GM12878 (cell line): ENCODE measurements at regions not wholly inside any gene's neighbourhood (a gene's known extent, or its start where the extent isn't known, plus 50 kb on each side); places are given as distances from the start of the nearest gene placed in this dataset.

Experiments
- ATAC-seq: fragments of 200-7000 bp; cut with Tn5 transposase; 3 replicates; pipeline ENCODE4 v1.9.1; 2020; ENCODE audit warnings: mild to moderate bottlenecking, moderate library complexity
- BruUV-seq: library from RNA; stranded (reverse); fragments of 400-500 nt; replicated peaks from 2 replicates; lab custom pipeline; 2021; lab: Mats Ljungman, UMichigan
- CTCF ChIA-PET: fragments of 300-600 bp; sonication (Branson Sonifier 250); formaldehyde crosslinking; extraction: SDS; loops from one replicate; lab custom pipeline; 2021; ENCODE audit warnings: inconsistent platforms; lab: Yijun Ruan, JAX
- POLR2A ChIA-PET: fragments of 350-600 bp; formaldehyde crosslinking; extraction: SDS; loops from one replicate; lab custom pipeline; 2021; ENCODE audit warnings: inconsistent platforms; lab: Charles Lee
- RAD21 ChIA-PET: fragments of 300-600 bp; sonication (Branson Sonifier 250); formaldehyde crosslinking; loops from one replicate; lab custom pipeline; 2023; ENCODE audit warnings: antibody characterized with exemption; ENCODE audit not compliant: unreplicated experiment; lab: Charles Lee
- SMC1A ChIA-PET: fragments of 300-600 bp; sonication (Branson Sonifier 250); formaldehyde crosslinking; loops from one replicate; lab custom pipeline; 2023; ENCODE audit not compliant: unreplicated experiment, uncharacterized antibody; lab: Charles Lee
- DNase-seq: peaks from one replicate; pipeline ENCODE4 v3.0.0-alpha.2; 2011; ENCODE audit warnings: low read depth, low spot score
- FAIRE-seq: peaks from 3 replicates; lab custom pipeline; 2011; peaks lifted over from hg19 to GRCh38; lab: Jason Lieb, UNC
- H2AFZ ChIP-seq: 2 replicates; pipeline ENCODE4 v1.6.0; 2011; ENCODE audit warnings: low read depth, low read length, control low read depth; ENCODE audit not compliant: control insufficient read depth
- H3K27ac ChIP-seq: 2 replicates; pipeline ENCODE4 v1.5.1; 2011; ENCODE audit warnings: control low read depth; ENCODE audit not compliant: control insufficient read depth, insufficient read depth
- H3K27me3 ChIP-seq, 2 experiments: replicated peaks in 1 of 2; 2 replicates each; pipeline versions ENCODE4 v1.6.0 to v1.6.1; 2011; ENCODE audit warnings: low read length in 1 of 2; ENCODE audit not compliant: control insufficient read depth in 2 of 2, insufficient read depth in 2 of 2
- H3K36me3 ChIP-seq, 2 experiments: 2 replicates each; pipeline ENCODE4 v1.5.1; 2011; ENCODE audit warnings: low read length in 1 of 2; ENCODE audit not compliant: control insufficient read depth in 2 of 2, insufficient read depth in 2 of 2
- H3K4me1 ChIP-seq: 2 replicates; pipeline ENCODE4 v1.6.1; 2011; ENCODE audit warnings: mild to moderate bottlenecking, low read length, moderate library complexity, mixed read lengths; ENCODE audit not compliant: control insufficient read depth, insufficient read depth
- H3K4me2 ChIP-seq: 2 replicates; pipeline ENCODE4 v1.6.0; 2011; ENCODE audit warnings: control low read depth; ENCODE audit not compliant: control insufficient read depth, insufficient read depth
- H3K4me3 ChIP-seq: fragments of 200-600 bp; sonication (generic); 2 replicates; pipeline ENCODE4 v1.5.1; 2016
- H3K79me2 ChIP-seq: 2 replicates; pipeline ENCODE4 v1.6.0; 2011; ENCODE audit warnings: low read length; ENCODE audit not compliant: control insufficient read depth, insufficient read depth
- H3K9ac ChIP-seq: 2 replicates; pipeline ENCODE4 v1.8.0; 2011; ENCODE audit warnings: low read length, control low read depth, mixed read lengths; ENCODE audit not compliant: control insufficient read depth, insufficient read depth
- H3K9me3 ChIP-seq: replicated peaks from 3 replicates; pipeline ENCODE4 v1.5.1; 2011; ENCODE audit warnings: mild to moderate bottlenecking, low read length; ENCODE audit not compliant: control insufficient read depth, insufficient read depth
- H4K20me1 ChIP-seq: 2 replicates; pipeline ENCODE4 v1.6.0; 2011; ENCODE audit not compliant: control insufficient read depth, insufficient read depth
- E4F1 ChIP-seq: fragments of 450-650 bp; IDR thresholded peaks from 2 replicates; pipeline ENCODE4 v1.6.1; 2018; ENCODE audit warnings: borderline replicate concordance, mild to moderate bottlenecking; ENCODE audit not compliant: partially characterized antibody
- FOXK2 ChIP-seq: fragments of 450-650 bp; IDR thresholded peaks from 2 replicates; pipeline ENCODE4 v1.6.1; 2017; ENCODE audit warnings: mild to moderate bottlenecking, moderate library complexity
- HCFC1 ChIP-seq: fragments of 150-350 bp; IDR thresholded peaks from 2 replicates; pipeline ENCODE4 v1.6.1; 2014; ENCODE audit warnings: low read length
- KAT2A ChIP-seq: conservative IDR thresholded peaks from 2 replicates; pipeline ENCODE4 v1.6.1; 2011; ENCODE audit warnings: low read depth, low read length; ENCODE audit not compliant: control insufficient read depth
- PBX3 ChIP-seq: IDR thresholded peaks from 2 replicates; pipeline ENCODE4 v1.6.1; 2011; ENCODE audit warnings: mild to moderate bottlenecking, low read depth, low read length, moderate library complexity; ENCODE audit not compliant: insufficient replicate concordance
- RB1 ChIP-seq: fragments of 450-650 bp; formaldehyde crosslinking; IDR thresholded peaks from 2 replicates; pipeline ENCODE4 v1.6.1; 2017; ENCODE audit warnings: mild to moderate bottlenecking, borderline replicate concordance
- RBBP5 ChIP-seq: fragments of 200-600 bp; sonication (generic); conservative IDR thresholded peaks from 2 replicates; pipeline ENCODE4 v1.6.1; 2016
- RFX5 ChIP-seq: IDR thresholded peaks from 2 replicates; pipeline ENCODE4 v1.6.1; 2011; ENCODE audit warnings: low read depth, low read length, improper control_type of control experiment
- SKIL ChIP-seq: fragments of 450-650 bp; IDR thresholded peaks from 2 replicates; pipeline ENCODE4 v1.6.1; 2017; ENCODE audit warnings: mild to moderate bottlenecking, low read depth, inconsistent platforms; ENCODE audit not compliant: poor library complexity, severe bottlenecking
- USF2 ChIP-seq: IDR thresholded peaks from 2 replicates; pipeline ENCODE4 v1.6.1; 2011; ENCODE audit warnings: low read depth, low read length, improper control_type of control experiment, borderline replicate concordance
- WGBS: methylation state at CpG from one replicate; pipeline ENCODE4 v1.1.6; 2016; ENCODE audit warnings: low lambda C conversion rate; ENCODE audit not compliant: insufficient replicate concordance, insufficient coverage; ENCODE audit errors: missing lambda C conversion rate; 5-methylcytosine and 5-hydroxymethylcytosine counted together
- in situ Hi-C: fragments of 300-500 bp; cut with MboI; formaldehyde crosslinking; loops from 9 replicates; pipeline ENCODE4 v1.14.3; 2018; ENCODE audit warnings: mixed read lengths
- intact Hi-C: fragments of 100-400 bp; cut with micrococcal nuclease; formaldehyde crosslinking; loops from one replicate; pipeline ENCODE4 v1.14.2; 2022; ENCODE audit not compliant: unreplicated experiment

- no TSS peak for BruUV-seq
- Histone ChIP-seq H3K27ac (no peak overlapping the region), H3K9me3 (no peaks in the 10 kb centered on the region; the same call in 2 of the 3 replicates), H3K9ac (no peak overlapping the region), H3K4me2 (no peak overlapping the region), H3K4me1 (no peaks in the 10 kb centered on the region; the same call in 1 of the 2 replicates), H4K20me1 (no peaks in the 10 kb centered on the region), H3K36me3 (no peaks in the 10 kb centered on the region), H3K79me2 (no peaks in the 10 kb centered on the region), H3K4me3 (no peak overlapping the region), H3K27me3 (peaks cover 5 to 7% of the 10 kb centered on the region in 2 experiments), H2AFZ (no peak overlapping the region)
- RAD21 ChIA-PET = interaction anchor here (1.0 kb wide), 1 partner anchor 9 kb away, joined by 5 read pairs; no protein-coding TSS in a partner anchor
- SMC1A ChIA-PET = interaction anchor here (0.6 to 0.8 kb wide), 2 partner anchors 13 to 238 kb away, joined by 3 to 5 read pairs; no protein-coding TSS in a partner anchor
- intact Hi-C loops (no loop called here), in situ Hi-C loops (no loop called here)
- FAIRE-seq (no peak), ATAC-seq (0 out of 3 replicates have a peak, but pooled peaks have one; percentile 40), DNase-seq (no peak)
- 0% methylated on average over 2 of the region's 2 CpGs for WGBS
- POLR2A ChIA-PET = interaction anchor here (0.6 to 1.6 kb wide), 4 partner anchors 10 to 1059 kb away, joined by 3 to 4 read pairs (median 3); no protein-coding TSS in a partner anchor
- TF ChIP-seq KAT2A (no peak), RBBP5 (no peak), USF2 (no peak), HCFC1 (no peak)
- CTCF ChIA-PET = interaction anchor here (1.1 to 3.3 kb wide), 3 partner anchors 9 to 94 kb away, joined by 3 to 17 read pairs (median 7); no protein-coding TSS in a partner anchor
Measured at GRCh38 chr20:36086767-36087166, 67.8 kb upstream of the EPB41L1 start.

- H4K20me1 ChIP-seq = no peaks in the 10 kb centered on the region
- H2AFZ ChIP-seq = no peak overlapping the region
- RAD21 ChIA-PET = no interaction called here
- SMC1A ChIA-PET = no interaction called here
- H3K9ac ChIP-seq = no peak overlapping the region
- 40% methylated on average over 5 of the region's 5 CpGs for WGBS
- FAIRE-seq = no peak
- no peak overlapping the region for H3K27ac ChIP-seq
- peaks cover 10 to 27% of the 10 kb centered on the region in 2 experiments for H3K27me3 ChIP-seq
- H3K9me3 ChIP-seq = no peaks in the 10 kb centered on the region
- in situ Hi-C loops (no loop called here), intact Hi-C loops (no loop called here)
- no peaks in the 10 kb centered on the region for H3K36me3 ChIP-seq
- ATAC-seq = no peak
- BruUV-seq = no TSS peak
- POLR2A ChIA-PET = no interaction called here
- CTCF ChIA-PET = interaction anchor here (0.6 kb wide), 1 partner anchor 1199 kb away, joined by 4 read pairs; no protein-coding TSS in a partner anchor
- peaks cover 9% of the 10 kb centered on the region for H3K4me1 ChIP-seq
- no peaks in the 10 kb centered on the region for H3K79me2 ChIP-seq
- DNase-seq = no peak
- no peak overlapping the region for H3K4me3 ChIP-seq
- H3K4me2 ChIP-seq = no peak overlapping the region
- TF ChIP-seq RFX5 = no peak
- no peak for TF ChIP-seq E4F1
- no peak for TF ChIP-seq SKIL
- no peak for TF ChIP-seq PBX3
- no peak for TF ChIP-seq FOXK2
- no peak for TF ChIP-seq RB1
Measured at GRCh38 chr20:36090223-36090622, 64.3 kb upstream of the EPB41L1 start.
